NCI-H524 (cell line): ENCODE measurements at regions not wholly inside any gene's neighbourhood (a gene's known extent, or its start where the extent isn't known, plus 50 kb on each side); places are given as distances from the start of the nearest gene placed in this dataset.
"Not testable (repeated sequence)": the region's sequence is repeated elsewhere in the genome, so short reads cannot be mapped to it uniquely, and the experiment has no call there.

Source experiments
- DNase-seq, 2 experiments: peaks; one replicate each; lab custom pipeline; 2025; lab: John Stamatoyannopoulos, UW

GRCh38 chr5:67813877-67814539 lies 401.5 kb upstream of the PIK3R1 start:
- no peak for DNase-seq

DNA sequence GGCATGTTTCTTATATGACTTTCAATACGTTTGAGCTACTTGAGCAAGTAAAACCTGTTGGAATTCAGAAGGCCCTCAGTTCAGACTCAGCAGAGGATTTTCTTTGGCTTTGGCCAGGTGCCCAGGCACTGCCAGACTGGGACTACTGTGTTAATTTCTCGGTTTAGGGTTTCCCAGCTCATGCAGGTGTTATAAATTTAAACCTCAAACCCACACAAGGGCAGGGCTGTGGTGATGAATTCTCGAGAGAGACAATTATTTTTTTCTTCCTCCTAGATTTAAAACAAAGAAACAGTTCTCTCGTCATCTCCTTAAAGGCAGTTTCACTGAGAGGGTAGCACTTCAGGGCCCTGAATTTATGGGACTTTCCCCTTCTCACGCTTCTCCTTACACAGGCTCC lies 406.0 kb upstream of the PIK3R1 start:
- peak in 1 of 2 experiments; percentile 24 for DNase-seq

DNA sequence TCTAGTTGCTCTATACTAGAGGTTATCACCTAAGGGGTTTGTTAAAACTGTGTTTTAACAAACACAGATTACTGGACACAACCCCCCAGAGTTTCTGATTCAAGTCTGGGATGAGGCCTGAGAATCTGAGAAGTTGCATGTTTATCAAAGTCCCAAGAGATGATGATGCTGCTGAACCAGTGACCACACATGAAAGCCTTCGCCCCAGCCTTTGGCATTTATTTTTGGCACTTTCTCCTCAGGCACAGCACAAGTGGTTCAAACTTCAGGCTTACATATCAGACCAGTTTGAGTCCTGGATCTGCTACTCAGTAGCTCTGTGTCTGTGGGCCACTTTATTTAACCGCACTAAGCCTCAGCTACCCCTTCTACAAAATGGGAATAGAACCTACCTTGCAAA lies 407.2 kb upstream of the PIK3R1 start:
- DNase-seq, result no peak

DNA sequence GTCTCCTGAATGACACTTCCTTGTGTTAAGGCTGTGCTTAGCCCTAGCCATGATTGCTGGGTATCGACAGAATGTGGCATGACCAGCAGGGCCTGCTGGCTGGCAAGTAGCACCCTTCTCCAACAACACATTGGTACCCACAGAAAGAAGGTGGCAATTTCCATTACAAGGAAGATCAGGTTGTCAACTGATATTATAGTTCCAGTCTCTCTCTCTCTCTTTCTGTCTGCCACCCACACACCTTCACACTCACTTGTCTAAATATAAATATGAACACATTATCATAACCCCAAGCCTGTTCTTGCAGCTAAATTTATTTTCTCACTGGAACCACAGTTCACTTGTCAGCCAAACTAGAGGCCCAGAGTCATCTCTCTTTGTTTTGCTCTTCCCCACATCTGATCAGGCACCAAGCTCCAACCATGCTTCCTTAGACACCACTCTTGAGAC lies 408.1 kb upstream of the PIK3R1 start:
- no peak for DNase-seq

GRCh38 chr5:67806654-67807438 lies 408.7 kb upstream of the PIK3R1 start:
- DNase-seq, result no peak

- no peak for DNase-seq
These were observed 409.7 kb upstream of the PIK3R1 start for GRCh38 chr5:67805666-67806348.

GRCh38 chr5:67802766-67803165 lies 412.8 kb upstream of the PIK3R1 start:
- DNase-seq, result no peak

DNA sequence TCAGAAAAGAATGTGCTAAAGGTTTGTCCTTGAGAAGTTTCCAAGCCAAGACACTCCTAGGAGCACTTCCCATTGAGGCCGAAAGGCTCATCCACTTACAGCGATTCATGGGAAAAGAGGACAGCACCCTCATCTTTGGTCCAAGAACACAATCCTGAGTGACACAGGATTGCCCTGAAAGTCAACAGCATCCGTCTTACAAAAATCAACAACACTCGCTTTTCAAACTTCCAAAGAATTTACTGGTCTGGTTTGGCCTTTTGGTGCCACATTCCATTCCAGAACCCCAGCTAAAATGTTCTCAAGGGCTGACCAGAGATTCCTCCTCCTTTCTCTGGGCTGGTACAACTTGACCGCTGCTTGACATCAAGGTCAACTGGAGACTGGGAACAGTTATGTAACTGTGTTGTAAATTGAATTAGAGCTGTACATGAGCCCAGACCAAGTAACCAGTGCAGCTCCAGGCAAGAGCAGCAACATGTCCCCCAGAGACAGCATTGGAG lies 415.8 kb upstream of the PIK3R1 start:
- DNase-seq, result no peak

DNA sequence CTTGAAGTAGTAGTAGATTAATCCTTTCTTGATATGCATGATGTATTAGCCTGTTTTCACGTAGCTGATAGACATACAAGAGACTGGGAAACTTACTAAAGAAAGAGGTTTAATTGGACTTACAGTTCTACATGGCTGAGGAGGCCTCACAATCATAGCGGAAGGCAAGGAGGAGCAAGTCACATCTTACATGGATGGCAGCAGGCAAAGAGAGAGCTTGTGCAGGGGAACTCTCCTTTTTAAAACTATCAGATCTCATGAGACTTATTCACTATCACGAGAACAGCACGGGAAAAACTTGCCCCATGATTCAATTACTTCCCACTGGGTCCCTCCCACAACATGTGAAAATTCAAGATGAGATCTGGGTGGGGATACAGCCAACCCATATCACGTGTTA lies 417.1 kb upstream of the PIK3R1 start:
- not testable (repeated sequence) for DNase-seq

- no peak for DNase-seq
These were observed 419.6 kb upstream of the PIK3R1 start for GRCh38 chr5:67795781-67796477.

- no peak for DNase-seq
These were observed 421.6 kb upstream of the PIK3R1 start for GRCh38 chr5:67793966-67794365.

- no peak for DNase-seq
These were observed 422.1 kb upstream of the PIK3R1 start for GRCh38 chr5:67793418-67793817.

GRCh38 chr5:67792891-67793290 lies 422.7 kb upstream of the PIK3R1 start:
- DNase-seq, result no peak

DNA sequence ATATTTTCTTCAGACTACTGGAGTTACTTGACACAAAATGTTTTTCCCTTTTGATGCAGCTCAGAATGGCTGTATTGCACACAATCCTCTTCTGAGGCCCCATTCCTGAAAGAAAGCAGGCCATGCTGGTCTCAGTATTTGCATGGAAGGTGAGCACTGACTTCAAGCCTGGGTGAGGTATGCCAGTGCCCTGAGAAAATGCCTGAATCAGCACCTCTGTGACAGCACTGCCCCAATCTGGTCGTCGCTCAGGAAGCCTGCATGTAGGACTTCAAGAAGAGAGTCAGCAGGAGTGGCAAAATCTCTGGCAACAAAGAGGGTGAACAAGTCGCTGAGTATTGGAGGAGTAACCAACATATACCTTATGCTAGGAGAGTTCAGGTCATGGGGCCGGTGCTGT lies 425.2 kb upstream of the PIK3R1 start:
- DNase-seq, result no peak

DNA sequence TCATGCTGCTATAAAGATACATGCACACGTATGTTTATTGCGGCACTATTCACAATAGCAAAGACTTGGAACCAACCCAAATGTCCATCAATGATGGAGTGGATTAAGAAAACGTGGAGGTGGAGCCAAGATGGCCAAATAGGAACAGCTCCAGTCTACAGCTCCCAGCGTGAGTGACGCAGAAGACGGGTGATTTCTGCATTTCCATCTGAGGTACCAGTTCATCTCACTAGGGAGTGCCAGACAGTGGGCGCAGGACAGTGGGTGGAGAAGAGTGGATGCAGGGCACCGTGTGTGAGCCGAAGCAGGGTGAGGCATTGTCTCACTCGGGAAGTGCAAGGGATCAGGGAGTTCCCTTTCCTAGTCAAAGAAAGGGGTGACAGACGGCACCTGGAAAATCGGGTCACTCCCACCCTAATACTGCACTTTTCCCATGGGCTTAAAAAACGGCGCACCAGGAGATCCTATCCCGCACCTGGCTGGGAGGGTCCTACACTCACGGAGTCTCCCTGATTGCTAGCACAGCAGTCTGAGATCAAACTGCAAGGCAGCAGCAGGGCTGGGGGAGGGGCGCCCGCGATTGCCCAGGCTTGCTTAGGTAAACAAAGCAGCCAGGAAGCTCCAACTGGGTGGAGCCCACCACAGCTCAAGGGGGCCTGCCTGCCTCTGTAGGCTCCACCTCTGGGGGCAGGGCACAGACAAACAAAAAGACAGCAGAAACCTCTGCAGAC lies 435.5 kb upstream of the PIK3R1 start:
- DNase-seq, result peak; percentile 1 to 12

GRCh38 chr5:67774786-67775185 lies 440.8 kb upstream of the PIK3R1 start:
- DNase-seq, result no peak

GRCh38 chr5:67774267-67774552 lies 441.3 kb upstream of the PIK3R1 start:
- DNase-seq, result no peak

DNA sequence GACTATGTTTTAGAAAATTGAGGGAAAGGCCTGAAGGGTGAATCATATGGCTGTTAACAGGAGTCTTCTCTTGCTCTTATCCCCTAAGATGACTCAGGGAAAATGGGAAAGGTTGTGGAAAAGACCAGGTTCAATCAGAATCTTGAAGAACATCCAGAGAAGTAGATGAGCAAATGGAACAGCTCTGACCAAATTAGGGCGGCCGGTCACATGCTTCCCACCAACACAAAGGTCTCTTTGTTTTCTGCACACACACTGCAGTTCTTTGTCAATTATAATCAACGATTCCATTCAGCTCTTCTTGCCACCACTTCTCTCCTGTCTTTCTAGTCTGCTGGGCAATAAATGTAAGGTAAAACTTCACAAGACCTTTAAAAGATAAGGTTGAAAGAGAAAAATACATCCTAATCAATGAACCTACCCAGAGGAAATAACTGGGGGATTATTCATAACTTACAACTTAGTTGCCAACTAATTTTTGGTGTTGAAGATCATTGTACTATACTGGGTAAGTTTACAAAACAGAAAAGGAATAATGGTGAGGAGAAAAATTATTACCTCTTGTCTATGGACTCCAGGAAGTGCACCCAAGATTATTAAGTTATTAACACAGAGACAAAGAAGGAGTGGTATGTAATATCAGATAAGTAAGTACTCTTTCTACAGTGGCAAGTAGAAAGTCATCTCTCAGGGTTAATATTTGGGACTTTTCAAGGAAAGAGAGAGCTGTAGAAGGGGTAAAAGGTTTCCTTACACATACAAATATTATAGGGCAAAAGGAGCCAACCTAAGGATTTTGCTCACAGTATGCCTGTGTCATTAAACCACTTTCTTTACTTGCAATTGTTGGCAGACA lies 441.9 kb upstream of the PIK3R1 start:
- DNase-seq, result no peak

- DNase-seq, result no peak
These were observed 443.8 kb upstream of the PIK3R1 start for GRCh38 chr5:67771791-67772190.

DNA sequence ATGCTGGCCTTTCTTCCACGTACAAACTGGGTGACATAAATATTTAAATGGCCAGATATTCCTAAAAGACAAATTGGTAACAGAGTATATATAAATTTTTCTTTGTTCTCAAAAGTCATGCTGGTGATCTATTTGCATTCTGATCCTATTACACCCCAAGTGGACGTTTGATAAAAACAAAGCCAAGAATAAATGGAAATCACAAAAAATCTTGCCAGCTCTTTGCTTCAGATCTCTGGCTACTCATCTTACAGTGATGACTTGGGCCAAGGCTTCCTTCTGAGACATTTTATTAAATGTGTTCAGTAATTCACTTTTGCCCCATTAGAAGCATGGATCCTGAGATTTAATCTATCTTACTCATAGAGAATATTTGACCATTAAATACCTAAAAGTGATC lies 444.3 kb upstream of the PIK3R1 start:
- DNase-seq, result no peak
